GM18873 (cell line): ENCODE measurements at regions not wholly inside any gene's neighbourhood (a gene's known extent, or its start where the extent isn't known, plus 50 kb on each side); places are given as distances from the start of the nearest gene placed in this dataset.
"Not testable (repeated sequence)": the region's sequence is repeated elsewhere in the genome, so short reads cannot be mapped to it uniquely, and the experiment has no call there.

ENCODE experiments used
- ATAC-seq: cut with Tn5 transposase; IDR thresholded peaks from one replicate; pipeline ENCODE4 v1.9.1; 2021; ENCODE audit warnings: mild to moderate bottlenecking, moderate library complexity, moderate number of reproducible peaks; ENCODE audit not compliant: unreplicated experiment, low FRiP score

DNA sequence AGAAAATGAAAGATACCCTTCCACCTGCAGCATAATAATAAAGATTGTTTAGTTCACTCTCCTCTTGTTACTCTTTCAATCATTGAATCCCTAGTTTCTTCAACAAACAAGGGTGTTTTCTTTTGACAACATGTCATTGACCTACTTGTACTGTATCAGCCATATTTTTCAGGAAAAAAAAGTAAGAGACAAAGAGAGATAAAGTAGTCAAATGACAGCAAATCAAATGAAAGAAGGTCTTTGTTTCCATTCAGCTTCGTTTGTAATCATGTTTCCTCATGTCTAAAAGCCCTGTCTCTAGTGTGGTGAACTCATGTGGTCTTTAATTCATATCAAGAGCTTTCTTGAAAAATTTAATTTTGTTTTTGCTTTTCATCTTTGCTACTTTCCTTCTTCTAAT is 557.8 kb upstream of the LRATD1 start:
- ATAC-seq = no peak

DNA sequence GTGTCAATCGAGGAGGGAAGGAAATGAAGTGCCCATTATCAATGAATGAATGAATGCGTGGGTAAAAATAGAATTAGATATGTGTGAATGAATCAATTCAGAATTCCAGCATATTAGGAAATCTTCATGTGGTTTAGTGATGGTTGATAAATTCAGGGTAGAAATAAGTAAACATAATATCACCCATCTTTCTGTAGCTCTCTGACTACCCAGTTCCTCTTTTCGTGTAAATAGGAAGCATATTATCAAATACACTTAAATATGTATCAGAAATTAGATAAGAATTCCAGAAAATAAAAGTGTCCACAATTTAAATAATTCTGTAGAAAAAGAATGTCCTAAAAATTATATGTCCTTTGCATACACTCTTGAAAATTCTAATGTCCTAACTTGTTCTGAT is 552.9 kb upstream of the LRATD1 start:
- ATAC-seq = no peak

DNA sequence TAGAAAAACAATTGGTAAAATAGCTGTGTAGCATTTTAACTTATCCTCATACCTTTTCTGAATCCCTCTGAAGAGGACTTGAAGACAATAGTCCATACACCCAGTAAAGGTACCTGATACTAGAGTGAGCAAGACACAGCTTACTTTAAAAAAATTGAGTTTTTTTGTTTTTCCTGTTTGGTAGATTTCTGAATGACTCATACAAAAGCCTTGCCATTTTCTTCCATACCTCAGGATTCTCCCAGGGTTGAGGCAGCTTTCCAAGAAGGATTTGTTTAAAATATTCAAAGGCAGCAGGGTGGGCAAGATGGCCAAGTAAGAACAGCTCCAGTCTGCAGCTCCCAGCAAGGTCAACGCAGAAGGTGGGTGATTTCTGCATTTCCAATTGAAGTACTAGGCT is 551.0 kb upstream of the LRATD1 start:
- no peak for ATAC-seq

DNA sequence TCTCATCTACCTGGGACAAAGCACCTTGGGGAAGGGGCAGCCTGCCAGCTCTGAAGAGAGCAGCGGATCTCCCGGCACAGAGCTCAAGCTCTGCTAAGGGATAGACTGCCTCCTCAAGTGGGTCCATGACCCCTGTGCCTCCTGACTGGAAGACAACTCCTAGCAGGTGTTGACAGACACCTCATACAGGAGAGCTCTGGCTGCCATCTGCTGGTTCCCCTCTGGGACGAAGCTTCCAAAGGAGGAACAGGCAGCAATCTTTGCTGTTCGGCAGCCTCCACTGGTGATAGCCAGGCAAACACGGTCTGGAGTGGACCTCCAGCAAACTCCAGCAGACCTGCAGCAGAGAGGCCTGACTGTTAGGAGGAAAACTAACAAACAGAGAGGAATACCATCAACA is 549.9 kb upstream of the LRATD1 start:
- no peak for ATAC-seq

DNA sequence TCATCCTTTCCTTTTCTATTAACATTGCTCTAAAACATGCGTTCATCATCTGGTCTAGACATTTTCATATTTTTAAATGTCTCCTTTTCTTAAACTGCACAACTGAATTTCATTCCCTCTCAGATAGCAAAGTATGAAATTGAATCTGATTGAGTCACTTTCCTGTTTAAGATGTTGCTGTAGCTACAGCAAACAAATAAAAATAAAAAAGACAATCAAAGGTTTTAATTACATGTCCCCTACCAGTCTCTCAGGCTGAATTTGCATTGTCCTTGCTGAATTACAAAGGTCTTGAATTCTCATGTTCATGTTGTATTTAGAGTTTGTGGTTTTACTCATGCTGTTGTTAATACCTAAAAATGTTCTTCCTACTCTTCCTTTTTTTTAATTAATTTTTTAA is 537.9 kb upstream of the LRATD1 start:
- ATAC-seq = no peak

DNA sequence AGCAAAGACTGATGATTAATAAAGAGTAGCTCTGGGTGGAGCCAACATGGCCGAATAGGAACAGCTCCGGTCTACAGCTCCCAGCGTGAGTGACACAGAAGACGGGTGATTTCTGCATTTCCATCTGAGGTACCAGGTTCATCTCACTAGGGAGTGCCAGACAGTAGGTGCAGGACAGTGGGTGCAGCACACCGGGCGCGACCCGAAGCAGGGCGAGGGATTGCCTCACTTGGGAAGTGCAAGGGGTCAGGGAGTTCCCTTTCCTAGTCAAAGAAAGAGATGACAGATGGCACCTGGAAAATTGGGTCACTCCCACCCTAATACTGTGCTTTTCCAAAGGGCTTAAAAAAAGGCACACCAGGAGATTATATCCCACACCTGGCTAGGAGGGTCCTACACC is 533.4 kb upstream of the LRATD1 start:
- not testable (repeated sequence) for ATAC-seq

DNA sequence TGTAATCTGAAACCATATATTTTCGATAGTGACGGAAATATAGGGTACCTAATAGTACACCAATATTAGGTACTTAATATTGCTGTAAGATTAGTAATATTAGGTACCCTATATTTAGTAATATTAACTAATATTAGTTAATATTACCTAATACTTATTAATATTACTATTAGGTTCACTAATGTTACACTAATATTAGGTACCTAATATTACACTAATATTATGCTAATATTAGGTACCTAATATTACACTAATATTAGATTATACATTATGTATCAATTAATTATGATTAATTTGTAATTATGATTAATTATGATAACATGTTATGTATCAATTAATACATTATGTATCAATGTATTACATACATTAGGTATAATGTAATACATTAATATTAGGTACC is 518.2 kb upstream of the LRATD1 start:
- ATAC-seq = no peak

DNA sequence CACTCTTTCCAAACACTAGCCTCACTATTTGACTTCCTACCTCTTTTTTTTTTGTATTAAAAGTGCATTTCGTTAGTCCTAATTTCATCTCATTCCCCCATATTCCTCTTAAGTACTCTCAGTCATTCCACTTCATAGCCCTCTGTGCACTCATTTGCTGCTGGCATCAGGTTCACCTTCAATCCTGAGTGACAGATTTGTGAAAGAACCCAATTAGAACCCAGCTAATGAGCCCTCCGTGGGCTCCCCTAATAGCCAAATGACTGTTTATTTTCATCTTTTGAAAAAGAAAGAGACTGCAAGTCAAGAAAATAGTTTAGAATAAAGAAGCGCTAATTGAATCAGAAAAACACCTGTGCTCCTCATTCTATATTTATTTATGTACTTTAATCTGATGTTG is 512.1 kb upstream of the LRATD1 start:
- no peak for ATAC-seq

DNA sequence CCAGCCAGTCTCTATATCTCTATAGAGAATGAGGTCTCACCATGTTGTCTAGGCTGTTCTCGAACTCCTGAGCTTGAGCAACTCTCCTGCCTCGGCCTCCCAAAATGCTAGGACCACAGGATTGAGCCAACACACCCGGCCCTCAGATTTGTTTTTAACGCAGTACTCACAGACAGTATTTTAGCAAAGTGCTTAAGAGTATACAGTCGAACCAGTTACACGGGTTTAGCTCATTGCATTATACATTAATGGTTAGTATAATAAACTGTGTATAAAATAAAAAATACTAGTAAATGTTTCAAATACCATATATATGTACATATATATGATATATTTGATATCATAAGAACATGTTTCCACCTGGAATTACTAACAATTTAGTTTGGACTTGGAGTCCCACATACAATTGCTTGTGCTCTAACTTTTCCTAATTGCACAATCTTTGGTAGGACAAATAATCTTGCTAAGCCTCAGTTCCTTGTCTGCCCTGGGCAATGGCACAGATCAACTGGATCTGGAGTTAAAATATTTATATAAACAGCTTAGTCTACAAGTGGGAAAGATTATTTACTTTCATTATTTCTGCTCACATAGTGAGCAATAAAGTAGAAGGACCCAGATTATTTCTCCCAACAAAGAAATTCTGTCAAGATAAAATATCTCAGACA is 508.9 kb upstream of the LRATD1 start:
- ATAC-seq = no peak

DNA sequence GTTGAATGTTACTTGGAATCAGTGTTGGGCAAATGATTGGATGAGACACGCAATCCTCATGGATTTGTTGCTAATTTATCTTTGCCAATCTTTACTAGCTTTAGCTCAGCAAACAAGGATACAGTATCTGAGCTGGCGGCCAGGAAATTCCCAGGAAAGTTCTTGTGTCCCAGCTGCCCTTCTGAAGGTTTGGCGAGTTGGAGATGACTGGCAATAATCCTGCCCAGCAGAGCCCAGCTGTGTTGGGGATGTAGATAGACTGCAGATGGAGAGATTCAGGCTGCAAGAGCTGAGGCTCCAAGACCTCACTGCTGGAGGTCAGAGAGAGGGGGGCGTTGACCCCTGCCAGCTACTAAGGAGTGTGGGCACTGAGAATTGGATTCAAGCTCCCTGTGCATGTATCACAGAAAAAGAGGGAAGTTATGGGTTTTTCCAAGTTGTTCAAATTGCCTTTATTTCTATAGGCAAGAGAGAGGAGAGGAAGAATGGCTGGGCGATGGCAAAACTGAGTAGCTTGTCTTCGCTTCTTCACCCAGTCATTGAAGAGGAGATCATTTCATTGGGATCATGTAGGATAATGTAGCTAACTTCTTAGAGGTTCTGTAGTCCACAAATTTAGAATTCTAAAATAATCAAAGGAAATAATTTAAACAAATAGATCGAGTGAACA is 506.8 kb upstream of the LRATD1 start:
- ATAC-seq = no peak

DNA sequence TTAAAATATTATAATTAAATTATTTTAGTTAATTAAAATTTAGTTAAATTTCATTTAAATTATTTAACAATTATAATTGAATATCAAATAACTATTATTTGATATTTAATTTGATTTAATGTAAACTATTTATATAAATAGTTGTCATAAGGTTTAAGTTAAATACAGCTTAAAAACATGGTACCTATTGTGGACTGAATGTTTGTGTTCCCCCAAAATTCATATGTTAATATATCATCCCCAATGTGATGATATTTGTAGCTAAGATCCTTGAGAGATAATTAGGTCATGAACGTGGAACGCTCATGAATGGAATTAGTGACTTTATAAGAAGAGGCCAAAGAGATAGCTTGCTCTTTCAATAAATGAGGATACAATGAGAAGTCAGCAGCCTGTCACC is 505.7 kb upstream of the LRATD1 start:
- ATAC-seq = no peak

DNA sequence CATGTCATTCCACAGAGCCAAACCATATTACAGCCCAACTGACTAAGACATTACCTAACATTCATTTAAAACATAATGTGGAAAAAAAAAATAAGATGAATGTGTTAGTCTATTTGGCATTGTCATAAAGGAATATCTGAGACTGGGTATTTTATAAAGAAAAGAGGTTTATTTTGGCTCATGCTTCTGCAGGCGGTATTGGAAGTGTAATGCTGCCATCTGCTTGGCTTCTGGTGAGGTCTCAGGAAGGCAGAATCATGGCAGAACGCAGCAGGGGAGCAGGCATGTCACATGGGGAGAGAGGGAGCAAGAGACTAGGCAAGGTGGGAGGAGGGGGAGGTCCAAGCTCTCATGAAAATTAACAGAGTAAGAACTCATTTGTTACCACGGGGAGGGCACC is 504.8 kb upstream of the LRATD1 start:
- ATAC-seq = no peak

DNA sequence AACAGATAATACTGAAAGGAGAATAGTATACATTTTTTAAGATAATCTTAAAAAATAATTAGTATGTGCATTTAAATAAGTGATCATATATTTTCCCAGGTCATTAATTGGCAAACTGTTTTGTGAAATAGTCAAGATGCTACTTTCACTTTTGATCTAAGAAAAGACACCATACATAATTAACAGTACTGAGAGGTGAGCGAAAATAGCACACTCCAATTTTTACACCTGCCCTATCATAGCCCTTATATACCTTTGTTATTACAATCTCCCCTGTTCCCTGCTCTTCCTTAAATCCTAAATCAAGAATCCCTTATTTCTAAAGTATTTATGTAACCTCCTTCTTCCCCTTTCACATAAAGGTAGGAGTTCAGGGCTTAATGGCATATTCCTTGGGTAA is 500.1 kb upstream of the LRATD1 start:
- no peak for ATAC-seq

DNA sequence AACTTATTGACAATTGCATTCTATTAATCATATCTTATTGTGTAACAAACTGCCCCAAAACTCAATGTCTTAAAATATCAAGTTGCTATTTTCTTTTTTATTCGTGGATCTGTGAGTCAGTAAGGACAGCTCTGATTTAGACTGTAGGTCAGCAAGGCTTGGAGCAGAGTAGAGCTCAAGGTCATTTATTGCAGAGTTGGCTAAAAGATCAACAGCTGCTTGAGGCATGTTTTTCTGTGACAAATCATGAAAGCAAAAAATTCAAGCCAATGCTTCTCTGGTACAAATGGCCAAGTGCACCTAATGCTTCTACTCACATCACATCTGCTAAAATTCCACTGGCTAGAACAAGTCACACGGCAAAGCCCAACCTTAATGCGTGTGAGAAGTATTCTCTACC is 497.7 kb upstream of the LRATD1 start:
- no peak for ATAC-seq

DNA sequence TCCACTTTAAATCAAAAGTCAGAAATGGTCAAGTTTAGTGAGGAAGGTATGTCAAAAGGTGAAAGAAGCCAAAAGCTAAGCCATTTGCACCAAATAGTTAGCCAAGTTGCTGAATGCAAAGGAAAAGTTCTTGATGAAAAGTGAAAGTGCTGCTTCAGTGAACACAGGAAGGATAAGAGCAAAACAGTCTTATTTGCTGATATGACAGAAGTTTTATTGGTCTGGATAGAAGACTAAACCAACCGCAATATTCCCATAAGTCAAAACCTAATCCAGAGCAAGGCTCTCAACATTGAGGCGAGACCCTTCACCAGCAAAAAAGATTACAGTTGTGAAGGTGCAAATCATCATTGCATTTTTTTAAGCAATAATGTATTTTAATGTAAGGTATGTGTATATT is 496.5 kb upstream of the LRATD1 start:
- ATAC-seq = no peak

DNA sequence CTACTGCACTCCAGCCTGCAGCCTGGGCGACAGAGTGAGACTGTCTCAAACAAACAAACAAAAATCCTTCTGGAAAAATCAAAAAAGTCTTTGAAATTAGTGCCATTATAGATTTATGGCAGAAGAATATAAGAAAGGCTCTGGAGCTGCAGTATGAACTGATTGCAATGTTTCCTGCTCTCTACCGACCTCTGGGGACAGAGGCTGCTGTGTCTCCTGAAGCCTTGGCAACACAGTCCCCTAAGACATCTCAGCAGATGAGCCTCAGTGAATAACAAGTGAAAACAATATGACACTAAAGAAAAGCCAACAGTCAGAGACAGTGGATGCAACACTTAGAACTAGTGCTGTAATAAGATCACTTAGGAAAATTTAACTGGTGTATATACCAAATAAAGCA is 494.9 kb upstream of the LRATD1 start:
- no peak for ATAC-seq

DNA sequence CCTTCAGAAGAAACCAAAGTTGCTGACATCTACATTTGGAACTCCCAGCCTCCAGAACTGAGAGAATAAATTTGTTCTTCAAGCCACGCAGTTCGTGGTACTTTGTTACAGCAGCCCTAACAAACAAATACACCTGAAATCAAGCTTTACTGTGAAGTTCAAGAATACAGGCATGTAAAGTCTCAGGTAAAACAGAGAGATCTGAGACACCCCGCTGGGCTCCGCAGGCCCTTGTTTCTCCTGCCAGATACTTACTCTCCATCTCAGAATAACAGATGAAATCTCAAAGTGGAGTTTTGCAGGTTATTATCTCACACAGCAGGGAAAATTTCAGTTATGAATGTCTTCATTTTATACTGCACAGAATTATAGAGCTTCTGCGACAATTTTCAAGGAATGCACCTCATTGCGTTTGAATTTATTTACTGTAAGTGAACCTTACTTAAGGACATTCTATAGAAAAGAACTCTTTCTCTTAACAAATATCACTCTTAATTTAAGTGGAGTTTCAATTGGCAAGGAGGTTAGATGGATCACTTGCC is 492.4 kb upstream of the LRATD1 start:
- no peak for ATAC-seq

DNA sequence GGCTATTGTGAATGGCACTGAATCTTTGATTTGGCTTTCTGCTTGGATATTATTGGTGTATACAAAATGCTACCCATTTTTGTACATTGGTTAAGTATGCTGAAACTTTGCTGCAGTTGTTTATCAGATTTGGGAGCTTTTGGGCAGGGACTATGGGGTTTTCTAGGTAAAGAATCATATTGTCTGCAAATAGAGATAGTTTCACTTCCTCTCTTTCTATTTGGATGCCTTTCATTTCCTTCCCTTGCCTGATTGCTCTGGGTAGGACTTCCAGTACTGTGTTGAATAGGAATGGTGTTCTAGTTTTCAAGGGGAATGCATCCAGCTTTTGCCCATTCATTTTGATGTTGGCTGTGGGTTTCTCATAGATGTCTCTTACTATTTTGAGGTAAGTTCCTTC is 489.1 kb upstream of the LRATD1 start:
- no peak for ATAC-seq

DNA sequence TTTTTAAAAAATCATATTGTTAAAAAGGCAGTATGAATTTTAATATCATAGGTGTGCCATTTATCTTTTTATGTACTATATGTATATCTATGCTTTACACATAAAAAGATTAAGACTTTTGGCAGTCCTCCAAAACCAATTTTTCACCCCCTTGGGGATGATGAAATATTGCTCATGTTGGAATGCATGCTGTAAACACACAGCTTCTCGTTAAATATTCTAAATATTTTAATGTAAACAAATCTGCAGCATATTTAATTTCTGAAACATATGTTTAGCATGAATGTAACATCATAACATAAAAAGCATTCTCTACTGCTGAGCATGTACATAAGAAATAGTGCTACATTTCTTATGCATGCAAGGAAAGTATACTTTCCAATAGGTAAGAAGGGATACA is 484.3 kb upstream of the LRATD1 start:
- no peak for ATAC-seq

DNA sequence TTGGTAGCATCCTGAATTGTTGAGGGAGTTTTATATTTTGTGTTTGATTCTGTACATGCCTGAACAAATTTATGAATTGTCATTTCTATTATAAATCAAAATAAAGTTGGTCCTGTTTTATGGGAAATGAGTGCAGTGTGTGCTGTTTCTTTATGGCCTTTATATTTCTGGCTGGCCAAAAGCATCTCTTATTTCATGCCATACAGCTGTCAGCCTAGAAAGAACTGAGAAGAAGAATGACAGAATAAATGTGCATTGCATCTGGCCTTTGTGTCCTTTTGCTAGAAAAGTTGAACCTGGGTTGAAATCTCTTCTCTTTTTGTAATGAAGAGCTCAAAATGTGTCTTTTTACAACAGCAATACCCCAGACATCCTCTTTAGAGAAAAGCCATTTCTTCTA is 474.7 kb upstream of the LRATD1 start:
- ATAC-seq = no peak

DNA sequence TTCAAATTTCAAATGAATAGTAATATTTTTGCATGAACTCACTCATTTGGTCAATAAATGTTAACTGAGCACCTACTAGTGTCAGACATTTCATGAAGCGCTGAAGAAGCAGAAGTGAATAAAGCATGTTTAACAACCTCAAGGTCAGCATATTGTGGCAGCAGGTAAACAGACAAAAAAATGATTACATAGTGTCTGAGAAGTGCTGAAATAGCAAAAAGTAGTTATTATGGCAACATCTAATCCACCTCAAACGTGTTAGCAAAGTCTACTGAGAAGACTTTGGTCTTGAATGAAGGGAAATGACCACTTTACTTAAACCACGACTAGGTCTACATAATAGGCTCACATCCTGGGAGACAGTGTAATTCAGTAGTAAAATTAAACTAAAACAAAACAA is 452.2 kb upstream of the LRATD1 start:
- ATAC-seq = no peak

DNA sequence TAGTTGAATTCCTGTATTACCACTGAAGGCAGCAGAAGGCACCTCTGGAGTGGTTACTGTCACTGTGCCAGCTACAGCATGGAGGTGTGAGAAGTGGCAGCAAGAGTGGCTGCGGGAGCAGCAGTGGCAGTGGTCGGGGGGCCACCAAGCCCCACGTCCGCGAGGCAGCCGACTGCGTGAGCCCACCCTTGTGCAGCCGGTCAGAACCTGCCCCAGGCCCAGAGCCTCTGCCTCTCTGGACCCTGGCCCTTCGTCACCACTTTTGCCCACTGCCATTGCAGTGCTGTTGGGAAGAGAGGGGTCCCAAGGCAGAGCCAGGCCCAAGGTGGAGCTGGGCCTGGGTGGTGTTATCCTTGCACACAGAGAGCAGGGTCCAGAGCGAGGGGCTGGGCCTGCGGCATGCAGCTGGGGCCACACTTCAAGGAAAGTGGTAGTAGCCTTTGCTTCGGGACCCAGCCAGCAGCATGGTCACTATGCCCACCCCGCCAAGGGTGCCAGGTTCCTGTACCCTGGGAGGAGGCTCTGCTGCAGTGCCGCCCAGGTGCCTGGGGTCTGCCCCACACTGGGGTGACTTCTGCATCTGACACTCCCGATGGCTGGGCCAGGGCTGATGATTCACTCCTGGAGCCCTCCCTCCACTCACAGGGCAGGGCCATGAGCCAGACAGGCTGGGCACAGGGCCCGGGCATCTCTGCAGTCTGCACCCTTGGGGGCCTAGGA is 450.1 kb upstream of the LRATD1 start:
- ATAC-seq = no peak
